ENCODE measurements at regions not wholly inside any gene's neighbourhood (a gene's known extent, or its start where the extent isn't known, plus 50 kb on each side); places are given as distances from the start of the nearest gene placed in this dataset.

DNA sequence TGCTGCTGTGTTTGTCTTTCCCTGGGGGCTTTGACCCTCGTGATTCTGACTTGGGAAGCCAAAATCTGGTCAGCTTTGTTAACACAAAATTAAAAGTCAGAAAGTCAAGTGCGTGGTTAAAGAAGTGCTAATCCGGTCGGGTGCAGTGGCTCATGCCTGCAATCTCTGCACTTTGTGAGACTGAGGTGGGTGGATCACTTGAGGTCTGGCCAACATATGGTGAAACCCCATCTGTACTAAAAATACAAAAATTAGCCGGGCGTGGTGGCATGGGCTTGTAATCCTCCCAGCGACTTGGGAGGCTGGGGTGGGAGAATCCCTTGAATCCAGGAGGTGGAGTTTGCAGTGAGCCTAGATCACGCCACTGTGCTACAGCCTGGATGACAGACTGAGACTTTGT is 844.6 kb downstream of the VRK1 start:
- POLR2A ChIA-PET: no interaction called here
- TF ChIP-seq, protein P1, sequence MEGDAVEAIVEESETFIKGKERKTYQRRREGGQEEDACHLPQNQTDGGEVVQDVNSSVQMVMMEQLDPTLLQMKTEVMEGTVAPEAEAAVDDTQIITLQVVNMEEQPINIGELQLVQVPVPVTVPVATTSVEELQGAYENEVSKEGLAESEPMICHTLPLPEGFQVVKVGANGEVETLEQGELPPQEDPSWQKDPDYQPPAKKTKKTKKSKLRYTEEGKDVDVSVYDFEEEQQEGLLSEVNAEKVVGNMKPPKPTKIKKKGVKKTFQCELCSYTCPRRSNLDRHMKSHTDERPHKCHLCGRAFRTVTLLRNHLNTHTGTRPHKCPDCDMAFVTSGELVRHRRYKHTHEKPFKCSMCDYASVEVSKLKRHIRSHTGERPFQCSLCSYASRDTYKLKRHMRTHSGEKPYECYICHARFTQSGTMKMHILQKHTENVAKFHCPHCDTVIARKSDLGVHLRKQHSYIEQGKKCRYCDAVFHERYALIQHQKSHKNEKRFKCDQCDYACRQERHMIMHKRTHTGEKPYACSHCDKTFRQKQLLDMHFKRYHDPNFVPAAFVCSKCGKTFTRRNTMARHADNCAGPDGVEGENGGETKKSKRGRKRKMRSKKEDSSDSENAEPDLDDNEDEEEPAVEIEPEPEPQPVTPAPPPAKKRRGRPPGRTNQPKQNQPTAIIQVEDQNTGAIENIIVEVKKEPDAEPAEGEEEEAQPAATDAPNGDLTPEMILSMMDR (IDR thresholded peaks at IDR 0.05; ENCODE audit: insufficient read depth, low read length, missing control alignments): no peak
- no peak overlapping the region for H3K4me3 ChIP-seq (ENCODE audit: low read depth, low read length)
- CTCF ChIA-PET: no interaction called here
- DNase-seq (ENCODE audit: low read depth, low spot score): no peak

DNA sequence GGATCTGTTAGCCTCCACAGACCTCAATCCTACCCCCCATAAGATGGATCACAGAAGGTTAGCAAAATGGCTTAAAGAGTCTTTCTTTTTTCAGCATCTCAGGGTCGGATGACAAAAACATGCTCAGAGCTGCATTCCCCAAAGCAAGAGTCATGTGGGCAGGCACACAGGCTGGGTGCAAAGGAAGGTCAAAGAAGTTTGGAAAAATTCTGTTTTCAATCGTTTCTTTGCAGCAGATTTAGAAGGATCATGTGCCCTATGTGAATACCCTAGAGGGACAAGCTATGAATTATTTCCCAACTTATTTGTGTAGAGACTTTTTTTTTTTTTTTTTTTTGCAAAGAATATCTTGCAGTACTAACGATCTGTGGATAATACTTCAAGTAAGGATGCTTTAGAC is 845.4 kb downstream of the VRK1 start:
- TF ChIP-seq, protein P1 (IDR thresholded peaks at IDR 0.05; ENCODE audit: insufficient read depth, low read length, missing control alignments): no peak
- POLR2A ChIA-PET: no interaction called here
- CTCF ChIA-PET: no interaction called here
- DNase-seq (ENCODE audit: low read depth, low spot score): no peak
- no peak overlapping the region for H3K4me3 ChIP-seq (ENCODE audit: low read depth, low read length)

DNA sequence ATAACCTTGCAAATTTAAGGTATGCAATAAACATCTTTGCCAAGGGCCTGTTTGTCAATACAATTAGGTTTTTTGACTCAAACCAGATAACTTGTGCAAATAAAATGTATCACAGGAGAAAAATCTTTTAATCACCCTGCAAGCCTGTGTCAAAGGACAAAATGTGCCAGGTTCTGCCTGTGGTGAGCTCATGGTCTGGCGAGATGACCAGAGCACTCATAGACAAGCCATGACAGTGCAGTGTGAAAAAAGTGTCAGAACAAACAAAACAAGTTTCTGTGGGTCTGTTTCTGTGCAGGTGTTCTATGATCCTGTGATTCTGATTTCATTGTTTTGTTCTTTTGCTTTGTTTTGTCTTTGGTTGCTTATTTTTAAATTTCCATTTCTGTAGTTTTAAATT is 847.2 kb downstream of the VRK1 start:
- TF ChIP-seq, protein P1 (IDR thresholded peaks at IDR 0.05; ENCODE audit: insufficient read depth, low read length, missing control alignments): no peak
- no peak for DNase-seq (ENCODE audit: low read depth, low spot score)
- H3K4me3 ChIP-seq (ENCODE audit: low read depth, low read length): no peak overlapping the region
- POLR2A ChIA-PET: no interaction called here
- CTCF ChIA-PET: no interaction called here

DNA sequence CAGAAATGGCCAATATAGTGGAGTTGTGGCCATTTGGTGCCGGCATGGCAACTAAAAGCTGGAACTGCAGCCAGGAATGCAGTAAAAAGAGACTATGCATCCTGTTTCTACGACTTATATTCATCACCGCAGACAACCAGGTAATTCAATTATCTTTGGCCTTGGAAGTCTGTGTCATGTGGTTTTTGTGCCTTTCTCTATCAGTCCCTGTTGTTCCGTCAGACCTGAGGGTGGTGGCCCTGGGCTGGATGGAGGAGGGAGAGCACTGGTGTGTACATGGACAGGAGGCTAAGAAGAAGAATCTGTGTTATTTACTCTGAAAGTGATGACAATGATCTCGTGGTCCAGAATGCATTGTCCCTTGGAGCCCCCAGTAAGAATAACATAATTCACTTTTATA is 852.6 kb downstream of the VRK1 start:
- POLR2A ChIA-PET: no interaction called here
- H3K4me3 ChIP-seq (ENCODE audit: low read depth, low read length): no peak overlapping the region
- CTCF ChIA-PET: no interaction called here
- TF ChIP-seq, protein P1 (IDR thresholded peaks at IDR 0.05; ENCODE audit: insufficient read depth, low read length, missing control alignments): no peak
- no peak for DNase-seq (ENCODE audit: low read depth, low spot score)

DNA sequence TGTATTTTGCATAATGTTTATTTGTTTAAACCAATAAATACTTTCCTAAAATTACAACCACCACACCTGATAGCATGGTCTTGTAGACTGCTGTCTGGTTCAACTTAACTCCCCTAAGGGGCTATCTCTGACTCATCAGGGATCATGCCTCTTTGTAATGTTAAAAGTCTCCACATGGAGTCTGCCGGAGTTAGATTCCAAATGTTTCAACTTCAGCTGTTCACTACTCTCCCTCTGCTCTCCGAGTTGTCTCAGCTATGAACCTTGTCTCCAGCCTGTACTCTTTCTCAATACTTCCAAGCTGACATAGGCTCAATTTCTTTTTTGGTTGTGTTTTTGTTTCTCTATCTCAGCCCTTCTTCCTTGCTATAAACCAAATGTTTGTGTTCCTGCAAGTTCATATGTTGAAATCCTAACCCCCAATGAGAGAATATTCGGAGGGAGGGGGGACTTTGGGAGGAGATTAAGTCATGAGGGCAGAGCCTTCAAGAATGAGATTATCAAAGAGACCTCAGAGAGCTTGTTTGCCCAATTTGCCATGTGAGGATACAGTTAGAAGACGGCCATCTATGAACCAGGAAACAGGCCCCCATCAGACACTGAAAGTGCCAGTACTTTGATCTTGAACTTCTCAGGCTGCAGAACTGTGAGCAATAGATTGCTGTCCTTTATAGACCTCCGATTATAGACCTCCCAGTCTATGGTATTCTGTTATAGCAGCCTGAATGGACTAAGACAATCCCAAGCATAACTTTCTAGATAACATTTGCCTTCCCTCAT is 858.2 kb downstream of the VRK1 start:
- TF ChIP-seq, protein P1 (IDR thresholded peaks at IDR 0.05; ENCODE audit: insufficient read depth, low read length, missing control alignments): no peak
- ChIA-PET POLR2A (no interaction called here), CTCF (no interaction called here)
- H3K4me3 ChIP-seq (ENCODE audit: low read depth, low read length): no peak overlapping the region
- DNase-seq (ENCODE audit: low read depth, low spot score): no peak

DNA sequence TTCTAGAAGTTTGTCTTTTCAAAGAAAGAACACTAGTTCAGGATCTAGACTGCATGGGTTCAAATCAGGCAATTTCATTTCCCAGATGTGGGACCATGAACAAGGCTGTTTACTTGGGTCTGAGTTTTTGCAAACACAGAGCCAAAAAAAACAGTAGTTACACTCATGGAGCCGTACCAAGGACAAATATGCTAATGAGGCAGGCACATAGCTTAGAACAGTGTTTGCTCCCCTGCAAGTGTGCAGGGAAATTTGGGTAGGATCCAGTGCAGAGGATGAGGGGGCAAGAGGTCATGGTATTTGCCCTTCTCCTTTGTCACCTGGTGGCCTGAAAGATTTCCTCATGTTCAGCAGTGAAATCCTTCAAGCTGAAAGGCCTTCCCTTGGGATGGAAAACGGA is 860.4 kb downstream of the VRK1 start:
- TF ChIP-seq, protein P1 (IDR thresholded peaks at IDR 0.05; ENCODE audit: insufficient read depth, low read length, missing control alignments): no peak
- DNase-seq (ENCODE audit: low read depth, low spot score): no peak
- POLR2A ChIA-PET: no interaction called here
- CTCF ChIA-PET: no interaction called here
- no peak overlapping the region for H3K4me3 ChIP-seq (ENCODE audit: low read depth, low read length)

All from AG04449 (cell line).